COLO668 (cell line): ENCODE measurements at regions not wholly inside any gene's neighbourhood (a gene's known extent, or its start where the extent isn't known, plus 50 kb on each side); places are given as distances from the start of the nearest gene placed in this dataset.
"Not testable (repeated sequence)": the region's sequence is repeated elsewhere in the genome, so short reads cannot be mapped to it uniquely, and the experiment has no call there.

Experiments used
- DNase-seq: peaks from one replicate; lab custom pipeline; 2025; ENCODE audit not compliant: unreplicated experiment; lab: John Stamatoyannopoulos, UW

GRCh38 chr2:142716463-142717242 lies 160.8 kb upstream of the KYNU start:
- DNase-seq = no peak

DNA sequence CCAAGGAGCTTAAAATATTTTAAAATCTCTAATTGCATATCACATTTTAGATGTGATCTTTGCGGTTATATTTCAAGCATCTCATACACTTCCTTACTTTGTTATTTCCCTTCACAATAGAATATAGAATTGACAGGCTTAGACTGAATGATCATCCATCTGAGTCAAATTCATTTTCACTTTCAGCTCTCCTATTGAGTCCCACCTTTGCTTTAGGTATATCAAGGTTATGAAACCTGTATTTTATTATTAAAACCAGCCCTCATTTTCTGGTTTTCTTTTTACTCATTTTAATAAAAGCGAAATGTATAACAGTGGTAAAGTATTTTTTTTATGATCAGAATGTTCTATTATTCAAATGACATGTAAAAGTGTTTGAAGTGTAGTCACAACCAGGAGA lies 162.9 kb upstream of the KYNU start:
- DNase-seq = no peak

DNA sequence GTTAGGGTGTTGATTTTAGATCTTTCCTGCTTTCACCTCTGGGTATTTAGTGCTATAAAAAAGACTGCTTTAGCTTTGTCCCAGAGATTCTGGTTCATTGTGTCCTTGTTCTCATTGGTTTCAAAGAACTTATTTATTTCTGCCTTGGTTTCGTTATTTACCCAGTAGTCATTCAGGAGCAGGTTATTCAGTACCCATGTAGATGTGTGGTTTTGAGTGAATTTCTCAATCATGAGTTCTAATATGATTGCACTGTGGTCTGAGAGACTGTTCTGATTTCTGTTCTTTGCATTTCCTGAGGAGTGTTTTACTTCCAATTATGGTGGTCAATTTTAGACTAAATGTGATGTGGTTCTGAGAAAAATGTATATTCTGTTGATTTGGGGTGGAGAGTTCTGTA lies 167.1 kb upstream of the KYNU start:
- DNase-seq = no peak

- DNase-seq = no peak
These were observed 170.1 kb upstream of the KYNU start for GRCh38 chr2:142707318-142707717.

- not testable (repeated sequence) for DNase-seq
These were observed 175.1 kb upstream of the KYNU start for GRCh38 chr2:142702397-142702796.

DNA sequence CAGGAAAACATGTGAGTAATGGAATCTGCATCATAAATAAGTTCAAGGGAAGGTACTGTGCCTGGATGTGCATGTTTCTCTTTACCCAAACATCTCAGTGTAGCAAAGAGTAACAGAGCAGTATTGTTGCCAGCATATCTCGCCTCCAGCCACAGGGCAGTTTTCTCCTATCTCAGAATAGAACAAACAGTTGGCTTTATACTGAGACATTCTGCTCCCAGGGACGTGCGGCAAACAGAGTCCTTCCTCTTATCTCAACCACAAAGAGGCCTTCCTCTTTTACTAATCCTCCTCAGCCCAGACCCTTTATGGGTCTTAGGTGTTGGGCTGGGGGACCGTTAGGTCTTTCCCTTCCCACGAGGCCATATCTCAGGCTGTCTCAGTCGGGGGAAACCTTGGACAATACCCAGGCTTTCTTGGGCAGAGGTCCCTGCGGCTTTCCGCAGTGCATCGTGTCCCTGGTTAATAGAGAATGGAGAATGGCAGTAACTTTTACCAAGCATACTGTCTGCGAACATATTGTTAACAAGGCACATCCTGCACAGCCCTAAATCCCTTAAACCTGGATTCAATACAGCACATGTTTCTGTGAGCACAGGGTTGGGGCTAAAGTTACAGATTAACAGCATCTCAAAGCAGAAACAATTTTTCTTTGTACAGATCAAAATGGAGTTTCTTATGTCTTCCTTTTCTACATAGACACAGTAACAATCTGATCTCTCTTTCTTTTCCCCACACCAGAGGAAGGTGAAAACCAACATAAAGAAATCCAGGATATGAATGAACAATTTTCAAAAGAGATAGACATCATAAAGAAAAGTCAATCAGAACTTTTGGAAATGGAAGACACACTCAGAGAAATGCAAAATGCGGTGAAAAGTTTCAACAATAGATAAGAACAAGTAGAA lies 181.9 kb upstream of the KYNU start:
- DNase-seq = not testable (repeated sequence)

- DNase-seq = no peak
These were observed 183.2 kb upstream of the KYNU start for GRCh38 chr2:142694282-142694681.

- DNase-seq = no peak
These were observed 184.1 kb upstream of the KYNU start for GRCh38 chr2:142693171-142693950.

DNA sequence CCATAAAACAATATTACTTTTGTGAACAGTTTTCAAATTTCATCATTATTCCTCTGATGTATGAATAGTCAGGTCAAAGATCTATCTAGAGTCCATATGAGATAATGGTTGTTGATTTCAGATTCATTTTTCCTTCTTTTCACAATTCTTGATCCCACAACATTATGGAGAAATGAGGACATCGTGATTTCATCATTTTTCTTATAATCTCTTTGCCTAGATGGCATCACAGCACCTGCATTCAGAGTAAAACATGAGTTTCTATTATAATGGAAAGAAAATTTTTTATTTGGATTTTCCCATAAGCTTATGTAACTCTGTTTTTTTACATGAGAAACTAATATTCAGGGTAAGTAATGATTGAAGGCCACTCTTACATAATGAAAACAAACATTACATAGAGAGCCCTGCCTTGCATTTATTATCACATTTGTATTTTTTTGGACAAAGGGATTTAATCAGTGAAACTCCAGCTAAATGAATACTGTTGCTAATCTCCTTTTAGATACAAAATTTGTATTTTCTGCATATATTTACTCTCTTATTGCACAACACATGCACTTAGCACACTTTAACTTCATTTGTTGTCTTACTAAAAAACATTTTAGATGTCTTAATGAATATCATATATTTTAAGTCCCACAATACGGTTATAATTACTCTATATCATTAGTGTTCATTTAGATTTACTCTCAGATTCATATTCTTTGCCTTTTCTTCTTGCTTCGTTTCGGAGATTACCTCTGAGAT lies 188.4 kb upstream of the KYNU start:
- no peak for DNase-seq

DNA sequence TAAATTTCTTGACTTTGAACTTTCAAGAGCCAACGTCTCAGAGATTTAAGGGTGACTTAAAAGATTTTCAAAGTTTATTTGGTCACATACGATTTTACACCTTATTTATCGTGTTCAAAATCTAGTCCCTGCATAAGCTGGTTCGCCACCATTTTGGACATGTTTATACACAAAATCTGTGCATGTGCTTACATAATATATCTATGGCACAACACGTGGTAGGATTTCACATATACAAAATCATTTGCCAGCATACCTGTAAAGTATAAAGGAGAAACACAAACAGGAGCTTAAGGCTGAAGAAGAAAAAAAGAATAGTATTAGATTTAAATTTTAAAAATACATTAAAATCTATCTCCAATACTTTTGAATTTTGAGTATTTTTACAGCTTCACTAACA lies 190.0 kb upstream of the KYNU start:
- no peak for DNase-seq

DNA sequence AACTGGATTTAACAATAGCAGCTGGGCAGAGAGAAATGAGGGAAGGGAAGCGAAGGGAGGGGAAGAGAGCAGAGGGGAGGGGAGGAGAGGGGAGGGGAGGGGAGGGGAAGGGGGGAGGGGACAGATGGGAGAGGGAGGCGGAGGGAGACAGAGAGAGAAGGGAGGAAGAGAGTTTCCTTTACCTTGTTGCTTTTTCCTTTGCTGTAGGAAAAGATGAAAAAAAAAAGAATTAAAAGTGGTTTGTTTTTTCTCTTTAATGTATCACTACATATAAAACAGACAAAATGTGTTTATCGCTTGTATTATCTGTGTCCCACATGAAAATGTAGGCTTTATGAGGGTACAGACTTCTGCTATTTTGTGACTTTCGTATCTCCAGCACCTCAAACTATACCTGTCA lies 190.4 kb upstream of the KYNU start:
- no peak for DNase-seq

GRCh38 chr2:142684667-142685066 lies 192.8 kb upstream of the KYNU start:
- DNase-seq = no peak

- DNase-seq = no peak
These were observed 194.9 kb upstream of the KYNU start for GRCh38 chr2:142682528-142682927.

DNA sequence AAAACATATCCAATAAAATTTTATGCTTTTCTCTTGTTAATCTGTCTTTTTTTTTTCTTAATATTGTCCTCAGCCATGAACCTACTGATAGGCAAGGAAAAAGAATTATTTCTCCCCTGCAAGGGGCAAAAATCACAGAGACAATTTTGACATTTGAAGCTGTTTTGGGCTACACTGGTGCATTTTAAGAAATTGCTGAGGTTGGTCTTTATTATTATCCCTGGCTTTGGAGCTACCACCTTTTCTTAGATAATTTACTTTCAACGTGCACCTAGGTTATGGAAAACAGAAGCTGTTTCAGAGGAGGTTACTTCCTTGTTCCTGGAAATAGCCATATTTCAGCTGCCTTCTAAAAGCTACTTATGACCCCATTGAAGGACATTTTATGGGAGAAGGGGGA lies 195.5 kb upstream of the KYNU start:
- no peak for DNase-seq

DNA sequence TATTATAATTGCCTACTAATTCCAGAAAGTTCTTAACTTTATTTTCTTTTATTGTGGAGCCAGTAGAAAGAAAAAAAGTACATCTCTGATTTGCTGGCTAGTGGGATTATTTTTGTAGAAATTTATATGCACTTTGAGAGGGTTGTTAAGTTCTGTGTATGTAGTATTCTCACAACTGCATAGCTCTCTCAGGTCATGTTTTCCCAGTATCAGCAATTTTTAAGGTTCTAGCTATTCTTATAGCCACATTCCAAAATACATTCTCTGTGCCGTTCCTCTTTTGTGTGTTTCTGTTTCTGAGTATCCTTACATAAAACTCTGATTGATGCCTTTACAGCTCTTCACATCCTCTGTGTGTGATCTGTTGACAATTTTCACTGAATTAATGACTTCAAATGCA lies 199.3 kb upstream of the KYNU start:
- no peak for DNase-seq

DNA sequence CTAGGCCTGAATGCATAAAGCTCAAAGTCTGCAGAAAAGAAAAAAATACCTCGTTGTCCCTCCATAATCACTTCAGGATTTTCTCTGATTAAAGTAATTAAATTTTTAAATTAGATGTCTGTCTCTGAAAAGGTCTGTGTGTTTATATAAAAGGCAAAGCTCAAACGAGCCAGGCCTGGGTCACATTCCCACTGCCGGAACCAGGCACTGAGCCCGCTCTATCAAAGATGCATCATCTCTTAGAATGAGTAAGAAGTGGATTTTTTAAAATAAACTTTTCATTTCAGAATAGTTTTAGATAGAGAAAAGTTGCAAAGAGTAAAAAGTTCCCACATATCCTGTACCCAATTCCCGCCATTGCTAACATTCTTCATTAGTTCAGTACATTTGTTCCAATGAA lies 202.1 kb upstream of the KYNU start:
- no peak for DNase-seq

GRCh38 chr2:142673836-142674235 lies 203.6 kb upstream of the KYNU start:
- DNase-seq = no peak

DNA sequence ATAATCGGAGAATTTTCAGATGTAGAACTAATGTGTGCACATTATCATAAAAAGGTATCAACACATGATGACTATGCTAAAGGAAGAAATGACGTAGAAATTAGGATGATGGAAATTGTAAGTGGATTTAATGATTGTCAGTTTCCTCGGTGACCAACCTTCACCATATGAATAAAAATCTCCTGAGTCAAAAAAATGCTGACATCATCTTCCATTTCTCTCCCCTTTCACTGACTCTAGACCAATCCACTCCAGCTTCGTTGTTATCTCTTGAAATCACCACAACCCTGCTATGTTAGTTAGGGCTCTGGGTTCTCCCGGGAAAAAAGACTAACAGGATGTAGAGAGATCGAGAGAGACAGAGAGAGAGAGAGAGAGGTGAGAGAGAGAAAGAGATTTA lies 204.8 kb upstream of the KYNU start:
- no peak for DNase-seq

GRCh38 chr2:142670362-142670761 lies 207.1 kb upstream of the KYNU start:
- DNase-seq = no peak

DNA sequence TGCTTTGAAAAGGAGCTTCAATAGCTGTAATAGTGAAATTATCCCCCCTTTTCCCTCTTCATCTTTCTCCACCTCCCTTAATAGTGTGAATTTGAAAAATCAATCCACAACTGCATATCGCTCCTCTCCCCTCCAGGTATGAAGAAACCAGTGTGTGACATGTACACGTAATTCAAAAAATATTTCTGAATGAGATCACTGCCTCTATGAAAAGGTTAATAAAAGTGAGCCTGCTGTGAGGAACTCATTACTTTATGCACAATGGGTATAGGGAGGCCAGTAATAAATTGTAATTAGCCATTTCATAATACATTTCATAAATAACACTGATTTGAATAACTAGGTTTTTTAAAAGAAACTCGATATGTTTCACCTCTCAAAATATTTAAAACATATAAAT lies 209.0 kb upstream of the KYNU start:
- DNase-seq = no peak

GRCh38 chr2:142665241-142665640 lies 212.2 kb upstream of the KYNU start:
- no peak for DNase-seq
